ENCODE measurements at regions not wholly inside any gene's neighbourhood (a gene's known extent, or its start where the extent isn't known, plus 50 kb on each side); places are given as distances from the start of the nearest gene placed in this dataset.
A peak's percentile ranks its signal among the peaks of the same experiment; 100 is the strongest.

- DNase-seq (no peak), ATAC-seq (peak; percentile 67 to 82)
- no peak for TF ChIP-seq CTCF (IDR thresholded peaks at IDR 0.05)
- Histone ChIP-seq H3K4me1 (no peaks in the 10 kb centered on the region), H3K9me3 (no peaks in the 10 kb centered on the region), H3K4me3 (no peak overlapping the region), H3K36me3 (no peaks in the 10 kb centered on the region), H3K27me3 (ENCODE audit: low read depth) (no peaks in the 10 kb centered on the region), H3K27ac (no peak overlapping the region)
- intact Hi-C loops (cut with DNase I), result no loop called here
Measured at GRCh38 chr1:213733705-213734104, 254.1 kb upstream of the PROX1 start.

GRCh38 chr1:213737398-213738035, 250.3 kb upstream of the PROX1 start:
- Histone ChIP-seq H3K4me3 (no peak overlapping the region), H3K9me3 (no peaks in the 10 kb centered on the region), H3K36me3 (no peaks in the 10 kb centered on the region), H3K4me1 (no peaks in the 10 kb centered on the region), H3K27me3 (ENCODE audit: low read depth) (no peaks in the 10 kb centered on the region), H3K27ac (no peak overlapping the region)
- ATAC-seq (no peak), DNase-seq (no peak)
- no peak for TF ChIP-seq CTCF (IDR thresholded peaks at IDR 0.05)
- intact Hi-C loops (cut with DNase I), result no loop called here

GRCh38 chr1:213738658-213739057, 249.1 kb upstream of the PROX1 start:
- H3K27ac ChIP-seq, result no peak overlapping the region
- no peak for DNase-seq
- intact Hi-C loops (cut with DNase I), result no loop called here
- H3K36me3 ChIP-seq, result no peaks in the 10 kb centered on the region
- ATAC-seq, result no peak
- no peaks in the 10 kb centered on the region for H3K4me1 ChIP-seq
- H3K4me3 ChIP-seq, result no peak overlapping the region
- TF ChIP-seq CTCF (IDR thresholded peaks at IDR 0.05), result no peak
- H3K27me3 ChIP-seq (ENCODE audit: low read depth), result no peaks in the 10 kb centered on the region
- H3K9me3 ChIP-seq, result no peaks in the 10 kb centered on the region

- Histone ChIP-seq H3K4me3 (no peak overlapping the region), H3K36me3 (no peaks in the 10 kb centered on the region), H3K9me3 (no peaks in the 10 kb centered on the region), H3K27me3 (ENCODE audit: low read depth) (no peaks in the 10 kb centered on the region), H3K4me1 (no peaks in the 10 kb centered on the region), H3K27ac (no peak overlapping the region)
- intact Hi-C loops (cut with DNase I), result no loop called here
- TF ChIP-seq CTCF (IDR thresholded peaks at IDR 0.05), result no peak
- DNase-seq, result no peak
- no peak for ATAC-seq
Measured at GRCh38 chr1:213742992-213743391, 244.8 kb upstream of the PROX1 start.

- Histone ChIP-seq H3K36me3 (no peaks in the 10 kb centered on the region), H3K4me3 (no peak overlapping the region), H3K27ac (no peak overlapping the region), H3K4me1 (no peaks in the 10 kb centered on the region), H3K9me3 (no peaks in the 10 kb centered on the region), H3K27me3 (ENCODE audit: low read depth) (no peaks in the 10 kb centered on the region)
- TF ChIP-seq CTCF (IDR thresholded peaks at IDR 0.05), result no peak
- ATAC-seq (no peak), DNase-seq (no peak)
- intact Hi-C loops (cut with DNase I), result no loop called here
Measured at GRCh38 chr1:213744780-213745179, 243.0 kb upstream of the PROX1 start.

Data from lower lobe of right lung (tissue), 2 donors.